ENCODE measurements at regions not wholly inside any gene's neighbourhood (a gene's known extent, or its start where the extent isn't known, plus 50 kb on each side); places are given as distances from the start of the nearest gene placed in this dataset.

DNA sequence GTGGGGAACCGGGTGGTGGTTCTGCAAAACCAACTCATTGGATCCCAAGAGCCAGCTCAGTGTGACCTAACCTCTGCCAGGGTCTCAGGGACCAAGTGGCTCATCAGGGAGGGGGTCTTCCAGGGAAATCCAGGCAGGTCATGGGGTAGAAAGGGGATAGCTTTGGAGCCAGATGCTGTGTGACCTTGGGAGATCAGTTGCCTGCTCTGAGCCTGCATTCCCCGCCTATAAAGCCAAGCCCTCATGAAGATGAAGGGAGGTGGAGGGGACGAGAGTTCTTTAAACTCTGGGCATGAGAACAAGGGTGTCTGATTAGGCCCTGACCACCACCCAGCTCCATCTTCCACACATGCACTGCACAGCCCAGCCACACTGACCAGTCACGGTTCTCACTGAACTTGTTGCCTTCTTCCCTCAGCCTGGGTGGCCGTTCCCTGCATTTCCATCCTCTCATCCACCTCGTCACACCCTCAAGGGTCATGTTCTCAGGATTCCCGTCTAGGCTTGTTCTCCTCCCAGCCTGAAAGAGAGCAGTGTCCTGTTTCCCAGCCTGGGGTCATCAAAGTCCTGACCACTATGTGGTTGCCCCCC is 475.5 kb downstream of the TBC1D22A start:
- TF ChIP-seq, protein P1, sequence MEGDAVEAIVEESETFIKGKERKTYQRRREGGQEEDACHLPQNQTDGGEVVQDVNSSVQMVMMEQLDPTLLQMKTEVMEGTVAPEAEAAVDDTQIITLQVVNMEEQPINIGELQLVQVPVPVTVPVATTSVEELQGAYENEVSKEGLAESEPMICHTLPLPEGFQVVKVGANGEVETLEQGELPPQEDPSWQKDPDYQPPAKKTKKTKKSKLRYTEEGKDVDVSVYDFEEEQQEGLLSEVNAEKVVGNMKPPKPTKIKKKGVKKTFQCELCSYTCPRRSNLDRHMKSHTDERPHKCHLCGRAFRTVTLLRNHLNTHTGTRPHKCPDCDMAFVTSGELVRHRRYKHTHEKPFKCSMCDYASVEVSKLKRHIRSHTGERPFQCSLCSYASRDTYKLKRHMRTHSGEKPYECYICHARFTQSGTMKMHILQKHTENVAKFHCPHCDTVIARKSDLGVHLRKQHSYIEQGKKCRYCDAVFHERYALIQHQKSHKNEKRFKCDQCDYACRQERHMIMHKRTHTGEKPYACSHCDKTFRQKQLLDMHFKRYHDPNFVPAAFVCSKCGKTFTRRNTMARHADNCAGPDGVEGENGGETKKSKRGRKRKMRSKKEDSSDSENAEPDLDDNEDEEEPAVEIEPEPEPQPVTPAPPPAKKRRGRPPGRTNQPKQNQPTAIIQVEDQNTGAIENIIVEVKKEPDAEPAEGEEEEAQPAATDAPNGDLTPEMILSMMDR (IDR thresholded peaks at IDR 0.05), result no peak
- no peak for TF ChIP-seq EZH2 (IDR thresholded peaks at IDR 0.05; ENCODE audit: borderline replicate concordance, insufficient read depth, low read depth, low read length, poor library complexity, severe bottlenecking)
